H1 (cell line): ENCODE measurements at regions not wholly inside any gene's neighbourhood (a gene's known extent, or its start where the extent isn't known, plus 50 kb on each side); places are given as distances from the start of the nearest gene placed in this dataset.

ENCODE experiments used
- CTCF ChIA-PET: fragments of 300-600 bp; sonication (Branson Sonifier 250); formaldehyde crosslinking; loops from one replicate; lab custom pipeline; 2021; ENCODE audit not compliant: partially characterized antibody; lab: Charles Lee
- POLR2A ChIA-PET: fragments of 300-600 bp; sonication (Branson Sonifier 250); formaldehyde crosslinking; loops from one replicate; lab custom pipeline; 2021; ENCODE audit warnings: inconsistent platforms; ENCODE audit not compliant: partially characterized antibody; lab: Charles Lee
- DNase-seq, 2 experiments: peaks; one replicate each; pipeline versions ENCODE4 v3.0.0 to v3.0.0-alpha.2; 2010 to 2022; ENCODE audit warnings: low spot score in 2 of 2, low read depth in 1 of 2, mixed read lengths in 1 of 2
- FAIRE-seq: peaks from 2 replicates; lab custom pipeline; 2011; peaks lifted over from hg19 to GRCh38; lab: Jason Lieb, UNC
- H2AFZ ChIP-seq: 2 replicates; pipeline ENCODE4 v1.8.1; 2012; ENCODE audit warnings: low read length, inconsistent platforms
- H2AK5ac ChIP-seq: 2 replicates; pipeline ENCODE4 v1.6.1; 2013; ENCODE audit warnings: low read depth, low read length
- H2BK120ac ChIP-seq: replicated peaks from 2 replicates; pipeline ENCODE3; 2013; ENCODE audit warnings: low read depth, low read length, inconsistent platforms
- H2BK12ac ChIP-seq: 2 replicates; pipeline ENCODE4 v1.6.1; 2013; ENCODE audit warnings: low read depth, low read length
- H2BK15ac ChIP-seq: 2 replicates; pipeline ENCODE4 v1.6.1; 2013; ENCODE audit warnings: low read length
- H2BK20ac ChIP-seq: 2 replicates; pipeline ENCODE4 v1.6.1; 2013; ENCODE audit warnings: low read length
- H2BK5ac ChIP-seq: 2 replicates; pipeline ENCODE4 v1.6.1; 2013; ENCODE audit warnings: low read depth, low read length
- H3K14ac ChIP-seq: 2 replicates; pipeline ENCODE4 v1.6.1; 2013; ENCODE audit warnings: inconsistent platforms; ENCODE audit not compliant: insufficient read length
- H3K18ac ChIP-seq: 2 replicates; pipeline ENCODE4 v1.6.1; 2013; ENCODE audit warnings: low read length; ENCODE audit errors: extremely low read depth
- H3K23ac ChIP-seq: 2 replicates; pipeline ENCODE4 v1.6.1; 2013; ENCODE audit warnings: inconsistent platforms; ENCODE audit not compliant: insufficient read length
- H3K23me2 ChIP-seq: 2 replicates; pipeline ENCODE4 v1.6.1; 2013; ENCODE audit warnings: low read depth, low read length
- H3K27ac ChIP-seq: 2 replicates; pipeline ENCODE4 v1.6.1; 2011; ENCODE audit warnings: low read depth, low read length, inconsistent platforms
- H3K27me3 ChIP-seq, 4 experiments: replicated peaks in 1 of 4; 1 replicate in 1 of 4; 2 replicates in 3 of 4; pipeline versions ENCODE4 v1.6.1 to v1.8.1; 2011 to 2013; ENCODE audit warnings: low read length in 3 of 4, mild to moderate bottlenecking in 3 of 4, inconsistent platforms in 2 of 4, mixed read lengths in 2 of 4, moderate library complexity in 1 of 4; ENCODE audit not compliant: control insufficient read depth in 3 of 4, insufficient read depth in 3 of 4; ENCODE audit errors: extremely low read depth in 1 of 4
- H3K36me3 ChIP-seq, 4 experiments: 2 replicates each; pipeline versions ENCODE4 v1.6.1 to v1.8.1; 2011 to 2013; ENCODE audit warnings: mild to moderate bottlenecking in 4 of 4, low read length in 3 of 4, moderate library complexity in 2 of 4, control low read depth in 1 of 4, inconsistent platforms in 1 of 4; ENCODE audit not compliant: insufficient read depth in 4 of 4, control insufficient read depth in 2 of 4
- H3K4ac ChIP-seq: replicated peaks from 2 replicates; pipeline ENCODE3; 2013; ENCODE audit warnings: low read length, low read depth, mixed read lengths, inconsistent platforms; ENCODE audit not compliant: insufficient read length
- H3K4me1 ChIP-seq, 4 experiments: replicated peaks in 1 of 4; 1 replicate in 1 of 4; 2 replicates in 3 of 4; pipeline versions ENCODE4 v1.6.1 to v1.8.1; 2011 to 2013; ENCODE audit warnings: low read length in 3 of 4, inconsistent platforms in 2 of 4, mixed read lengths in 1 of 4; ENCODE audit not compliant: insufficient read depth in 4 of 4, control insufficient read depth in 3 of 4
- H3K4me2 ChIP-seq, 2 experiments: 2 replicates each; pipeline versions ENCODE4 v1.6.1 to v1.8.1; 2011 to 2013; ENCODE audit warnings: low read depth in 2 of 2, low read length in 2 of 2, control low read depth in 1 of 2, inconsistent platforms in 1 of 2, mild to moderate bottlenecking in 1 of 2; ENCODE audit not compliant: insufficient read depth in 1 of 2
- H3K4me3 ChIP-seq, 4 experiments: fragments of 200-600, 300-600 bp in 1 of 4; sonication (generic), shearing (Covaris generic), sonication (Bioruptor Twin) in 1 of 4; 2 replicates each; pipeline versions ENCODE4 v1.5.1 to v1.8.1; 2011 to 2016; ENCODE audit warnings: low read length in 4 of 4, low read depth in 3 of 4, control low read depth in 2 of 4, inconsistent platforms in 2 of 4, mild to moderate bottlenecking in 2 of 4, mixed read lengths in 1 of 4, moderate library complexity in 1 of 4; ENCODE audit not compliant: insufficient read depth in 2 of 4; ENCODE audit errors: extremely low read depth in 1 of 4
- H3K56ac ChIP-seq: replicated peaks from 2 replicates; pipeline ENCODE3; 2013; ENCODE audit warnings: low read depth, mild to moderate bottlenecking, mixed read lengths, low read length, inconsistent platforms; ENCODE audit not compliant: insufficient read length
- H3K79me1 ChIP-seq: 2 replicates; pipeline ENCODE4 v1.6.1; 2013; ENCODE audit warnings: low read depth, low read length, control low read depth
- H3K79me2 ChIP-seq, 2 experiments: 2 replicates each; pipeline versions ENCODE4 v1.6.1 to v1.8.1; 2012 to 2013; ENCODE audit warnings: low read length in 2 of 2, mild to moderate bottlenecking in 2 of 2, inconsistent platforms in 1 of 2; ENCODE audit not compliant: insufficient read depth in 2 of 2, control insufficient read depth in 1 of 2
- H3K9ac ChIP-seq, 4 experiments: replicated peaks in 1 of 4; 1 replicate in 1 of 4; 2 replicates in 3 of 4; pipeline versions ENCODE4 v1.6.1 to v1.8.1; 2011 to 2013; ENCODE audit warnings: low read depth in 3 of 4, low read length in 3 of 4, control low read depth in 2 of 4, mild to moderate bottlenecking in 2 of 4, moderate library complexity in 2 of 4, inconsistent platforms in 1 of 4; ENCODE audit errors: extremely low read depth in 1 of 4
- H3K9me3 ChIP-seq, 2 experiments: 2 replicates each; pipeline versions ENCODE4 v1.6.1 to v1.8.1; 2012 to 2013; ENCODE audit warnings: mild to moderate bottlenecking in 2 of 2, moderate library complexity in 2 of 2, control low read depth in 1 of 2, inconsistent platforms in 1 of 2, low read depth in 1 of 2, low read length in 1 of 2, mixed read lengths in 1 of 2; ENCODE audit not compliant: insufficient read depth in 2 of 2
- H4K20me1 ChIP-seq, 2 experiments: replicated peaks in 1 of 2; 2 replicates each; pipeline versions ENCODE3 to v1.8.1; 2011 to 2013; ENCODE audit warnings: inconsistent platforms in 2 of 2, low read length in 2 of 2, mild to moderate bottlenecking in 1 of 2; ENCODE audit not compliant: insufficient read depth in 2 of 2, control insufficient read depth in 1 of 2
- H4K5ac ChIP-seq: 2 replicates; pipeline ENCODE4 v1.6.1; 2013; ENCODE audit warnings: low read length, low read depth, mixed read lengths, inconsistent platforms; ENCODE audit not compliant: insufficient read length
- H4K8ac ChIP-seq: 2 replicates; pipeline ENCODE4 v1.8.0; 2013; ENCODE audit warnings: mild to moderate bottlenecking, moderate library complexity, low read length, inconsistent platforms; ENCODE audit not compliant: insufficient read depth; ENCODE audit errors: extremely low read depth
- H4K91ac ChIP-seq: replicated peaks from 2 replicates; pipeline ENCODE3; 2013; ENCODE audit warnings: low read length, mixed read lengths, inconsistent platforms; ENCODE audit not compliant: insufficient read length
- ASH2L ChIP-seq: fragments of 200-600, 300-600 bp; sonication (generic); IDR thresholded peaks from one replicate; pipeline ENCODE4 v1.7.1; 2017; ENCODE audit warnings: low read length
- EP300 ChIP-seq, 2 experiments: IDR thresholded peaks; 1 replicate in 1 of 2; 2 replicates in 1 of 2; pipeline ENCODE4 v1.6.1; 2011 to 2012; ENCODE audit warnings: low read depth in 2 of 2, low read length in 2 of 2, mild to moderate bottlenecking in 2 of 2, borderline replicate concordance in 1 of 2, inconsistent platforms in 1 of 2, moderate library complexity in 1 of 2
- GTF2F1 ChIP-seq: IDR thresholded peaks from 2 replicates; pipeline ENCODE4 v1.6.1; 2012; ENCODE audit warnings: low read depth, low read length, improper control_type of control experiment, borderline replicate concordance
- KDM5A ChIP-seq: fragments of 200-600 bp; IDR thresholded peaks from 2 replicates; pipeline ENCODE4 v1.7.1; 2012; ENCODE audit warnings: mild to moderate bottlenecking, low read length, inconsistent platforms, mixed read lengths
- NANOG ChIP-seq: IDR thresholded peaks from 2 replicates; pipeline ENCODE4 v1.6.1; 2011; ENCODE audit warnings: low read length, low read depth, mild to moderate bottlenecking, inconsistent platforms; ENCODE audit not compliant: insufficient read depth, poor library complexity, severe bottlenecking
- POLR2A ChIP-seq, 2 experiments: IDR thresholded peaks; 1 replicate in 1 of 2; 2 replicates in 1 of 2; pipeline ENCODE4 v1.6.1; 2011; ENCODE audit warnings: low read depth in 2 of 2, low read length in 2 of 2, mild to moderate bottlenecking in 2 of 2; ENCODE audit errors: control extremely low read depth in 1 of 2
- RBBP5 ChIP-seq: IDR thresholded peaks from 2 replicates; pipeline ENCODE4 v1.7.1; 2012; ENCODE audit warnings: low read depth, mild to moderate bottlenecking, inconsistent platforms, low read length, moderate library complexity, borderline replicate concordance
- RXRA ChIP-seq: IDR thresholded peaks from 2 replicates; pipeline ENCODE4 v1.6.1; 2011; ENCODE audit warnings: low read depth, mild to moderate bottlenecking, low read length, moderate library complexity; ENCODE audit not compliant: insufficient read depth
- SIRT6 ChIP-seq: IDR thresholded peaks from one replicate; pipeline ENCODE4 v1.7.1; 2012; ENCODE audit warnings: low read length, inconsistent platforms
- WGBS, 2 experiments: shearing (Covaris generic) in 1 of 2; methylation state at CpG; one replicate each; pipeline versions ENCODE4 v1.1.6 to v1.1.7; 2013 to 2015; ENCODE audit warnings: low lambda C conversion rate in 2 of 2, mixed read lengths in 2 of 2, inconsistent platforms in 1 of 2, low coverage in 1 of 2, missing lambda C conversion rate in 1 of 2; ENCODE audit not compliant: insufficient replicate concordance in 2 of 2, insufficient coverage in 1 of 2, insufficient read length in 1 of 2; ENCODE audit errors: extremely low coverage in 1 of 2, missing lambda C conversion rate in 1 of 2; 5-methylcytosine and 5-hydroxymethylcytosine counted together

GRCh38 chr13:109628251-109628699 lies 158.1 kb downstream of the IRS2 start:
- CTCF ChIA-PET: interaction anchor here (1.0 to 1.5 kb wide), 2 partner anchors 44 to 408 kb away, joined by 3 to 5 read pairs; no protein-coding TSS in a partner anchor
- TF ChIP-seq EP300 (IDR thresholded peaks at IDR 0.05; ENCODE audit: borderline replicate concordance in 1 of 2, low read depth in 2 of 2, low read length in 2 of 2): no peak
- no peak for TF ChIP-seq SIRT6
- TF ChIP-seq POLR2A (IDR thresholded peaks at IDR 0.05; ENCODE audit: control extremely low read depth in 1 of 2, low read depth in 2 of 2, low read length in 2 of 2): no peak
- no peak for TF ChIP-seq RBBP5
- no peak for TF ChIP-seq GTF2F1
- TF ChIP-seq NANOG: no peak
- TF ChIP-seq ASH2L: no peak
- no peak for TF ChIP-seq RXRA
- TF ChIP-seq KDM5A: no peak

More at GRCh38 chr13:109628251-109628699, 158.1 kb downstream of the IRS2 start:
- Histone ChIP-seq H4K8ac (no peak overlapping the region), H3K56ac (no peak overlapping the region), H3K4me1 (no peaks in the 10 kb centered on the region; a peak in 1 of 7 replicates), H3K36me3 (no peaks in the 10 kb centered on the region), H4K91ac (no peak overlapping the region), H4K5ac (no peak overlapping the region), H3K18ac (no peak overlapping the region), H3K14ac (no peak overlapping the region), H3K23me2 (peaks cover 1% of the 10 kb centered on the region; the same call in 1 of the 2 replicates), H2BK5ac (no peak overlapping the region), H3K9me3 (no peaks in the 10 kb centered on the region), H2BK20ac (no peak overlapping the region), H3K23ac (no peak overlapping the region), H4K20me1 (no peaks in the 10 kb centered on the region), H3K9ac (no peak overlapping the region), H3K79me1 (no peaks in the 10 kb centered on the region), H2BK12ac (no peak overlapping the region), H2AFZ (no peak overlapping the region), H3K79me2 (no peaks in the 10 kb centered on the region), H2AK5ac (no peak overlapping the region), H3K4me3 (no peak overlapping the region), H2BK15ac (no peak overlapping the region), H3K27me3 (no peaks in the 10 kb centered on the region), H3K4me2 (no peak overlapping the region), H3K4ac (no peak overlapping the region), H2BK120ac (no peak overlapping the region), H3K27ac (no peak overlapping the region)
- POLR2A ChIA-PET: no interaction called here
- FAIRE-seq: no peak
- no peak for DNase-seq
- WGBS, 2 experiments: 94% methylated on average over 2 of the region's 2 CpGs; no CpG with 5 or more reads in 1 of the 2 experiments
